NT2/D1 (cell line): ENCODE measurements at regions not wholly inside any gene's neighbourhood (a gene's known extent, or its start where the extent isn't known, plus 50 kb on each side); places are given as distances from the start of the nearest gene placed in this dataset.

Experiments used
- DNase-seq: peaks from one replicate; pipeline ENCODE4 v3.0.0-alpha.2; 2011; ENCODE audit warnings: low read depth, low spot score
- H3K27me3 ChIP-seq: 2 replicates; pipeline ENCODE4 v1.6.0; 2011; ENCODE audit warnings: mild to moderate bottlenecking; ENCODE audit not compliant: insufficient read length, insufficient read depth
- H3K36me3 ChIP-seq: 2 replicates; pipeline ENCODE4 v1.6.1; 2011; ENCODE audit warnings: mild to moderate bottlenecking, low read length, mixed read lengths; ENCODE audit not compliant: insufficient read depth, insufficient read length
- H3K4me1 ChIP-seq: 2 replicates; pipeline ENCODE4 v1.5.1; 2011; ENCODE audit not compliant: insufficient read depth, insufficient read length
- H3K4me3 ChIP-seq: 2 replicates; pipeline ENCODE4 v1.5.1; 2011; ENCODE audit warnings: low read depth; ENCODE audit not compliant: insufficient read length
- H3K9ac ChIP-seq: 2 replicates; pipeline ENCODE4 v1.6.0; 2011; ENCODE audit warnings: low read depth; ENCODE audit not compliant: insufficient read length
- H3K9me3 ChIP-seq: 2 replicates; pipeline ENCODE4 v1.5.1; 2011; ENCODE audit warnings: mild to moderate bottlenecking, low read length; ENCODE audit not compliant: insufficient read depth
- SUZ12 ChIP-seq: IDR thresholded peaks from 2 replicates; pipeline ENCODE4 v1.6.1; 2011; ENCODE audit not compliant: insufficient read length, insufficient read depth; ENCODE audit errors: extremely low read depth
- YY1 ChIP-seq: IDR thresholded peaks from 2 replicates; pipeline ENCODE4 v1.6.1; 2011; ENCODE audit not compliant: insufficient read length, insufficient read depth
- ZNF274 ChIP-seq: IDR thresholded peaks from 2 replicates; pipeline ENCODE4 v1.6.1; 2011; ENCODE audit warnings: mild to moderate bottlenecking, low read depth, low read length

- H3K27me3 ChIP-seq = no peaks in the 10 kb centered on the region
- DNase-seq = no peak
- TF ChIP-seq ZNF274 = no peak
- TF ChIP-seq SUZ12 = no peak
- no peak for TF ChIP-seq YY1
- H3K36me3 ChIP-seq = no peaks in the 10 kb centered on the region
- no peak overlapping the region for H3K9ac ChIP-seq
- H3K4me1 ChIP-seq = no peaks in the 10 kb centered on the region
- H3K4me3 ChIP-seq = no peak overlapping the region
- peaks cover 13% of the 10 kb centered on the region; the same call in 1 of the 2 replicates for H3K9me3 ChIP-seq
These were observed 659.3 kb downstream of the XPNPEP1 start for GRCh38 chr10:109264004-109264403.

- H3K36me3 ChIP-seq = no peaks in the 10 kb centered on the region
- no peak overlapping the region for H3K4me3 ChIP-seq
- TF ChIP-seq YY1 (no peak), ZNF274 (no peak), SUZ12 (no peak)
- peaks cover 13% of the 10 kb centered on the region; the same call in 1 of the 2 replicates for H3K9me3 ChIP-seq
- H3K4me1 ChIP-seq = no peaks in the 10 kb centered on the region
- no peak overlapping the region for H3K9ac ChIP-seq
- DNase-seq = no peak
- no peaks in the 10 kb centered on the region for H3K27me3 ChIP-seq
These were observed 662.1 kb downstream of the XPNPEP1 start for GRCh38 chr10:109261231-109261630.

- Histone ChIP-seq H3K9me3 (peaks cover 13% of the 10 kb centered on the region; the same call in 1 of the 2 replicates), H3K36me3 (no peaks in the 10 kb centered on the region), H3K9ac (no peak overlapping the region), H3K4me1 (no peaks in the 10 kb centered on the region), H3K27me3 (no peaks in the 10 kb centered on the region), H3K4me3 (no peak overlapping the region)
- no peak for TF ChIP-seq YY1
- no peak for TF ChIP-seq SUZ12
- TF ChIP-seq ZNF274 = no peak
- no peak for DNase-seq
These were observed 664.0 kb downstream of the XPNPEP1 start for GRCh38 chr10:109259293-109259692.

GRCh38 chr10:109253306-109253705 is 670.0 kb downstream of the XPNPEP1 start:
- TF ChIP-seq ZNF274 = no peak
- Histone ChIP-seq H3K9ac (no peak overlapping the region), H3K27me3 (no peaks in the 10 kb centered on the region), H3K4me1 (no peaks in the 10 kb centered on the region), H3K4me3 (no peak overlapping the region), H3K9me3 (no peaks in the 10 kb centered on the region), H3K36me3 (no peaks in the 10 kb centered on the region)
- no peak for DNase-seq

GRCh38 chr10:109250152-109250551 is 673.2 kb downstream of the XPNPEP1 start:
- TF ChIP-seq YY1 = no peak
- no peaks in the 10 kb centered on the region for H3K27me3 ChIP-seq
- no peaks in the 10 kb centered on the region for H3K4me1 ChIP-seq
- no peak overlapping the region for H3K4me3 ChIP-seq
- H3K9me3 ChIP-seq = no peaks in the 10 kb centered on the region
- no peaks in the 10 kb centered on the region for H3K36me3 ChIP-seq
- no peak overlapping the region for H3K9ac ChIP-seq
- no peak for DNase-seq

- TF ChIP-seq ZNF274 (no peak), YY1 (no peak)
- H3K27me3 ChIP-seq = no peaks in the 10 kb centered on the region
- H3K4me1 ChIP-seq = no peaks in the 10 kb centered on the region
- DNase-seq = no peak
- no peak overlapping the region for H3K9ac ChIP-seq
- no peaks in the 10 kb centered on the region for H3K9me3 ChIP-seq
- H3K4me3 ChIP-seq = no peak overlapping the region
- no peaks in the 10 kb centered on the region for H3K36me3 ChIP-seq
These were observed 675.5 kb downstream of the XPNPEP1 start for GRCh38 chr10:109247814-109248213.

- no peaks in the 10 kb centered on the region for H3K4me1 ChIP-seq
- TF ChIP-seq ZNF274 = no peak
- no peak overlapping the region for H3K4me3 ChIP-seq
- no peaks in the 10 kb centered on the region for H3K36me3 ChIP-seq
- H3K9ac ChIP-seq = no peak overlapping the region
- no peaks in the 10 kb centered on the region for H3K27me3 ChIP-seq
- DNase-seq = no peak
- H3K9me3 ChIP-seq = no peaks in the 10 kb centered on the region
These were observed 677.5 kb downstream of the XPNPEP1 start for GRCh38 chr10:109245821-109246220.

- H3K4me3 ChIP-seq = no peak overlapping the region
- no peak overlapping the region for H3K9ac ChIP-seq
- H3K36me3 ChIP-seq = no peaks in the 10 kb centered on the region
- DNase-seq = no peak
- TF ChIP-seq ZNF274 (no peak), SUZ12 (no peak), YY1 (no peak)
- no peaks in the 10 kb centered on the region for H3K9me3 ChIP-seq
- H3K27me3 ChIP-seq = no peaks in the 10 kb centered on the region
- no peaks in the 10 kb centered on the region for H3K4me1 ChIP-seq
These were observed 683.9 kb downstream of the XPNPEP1 start for GRCh38 chr10:109239371-109239770.
